OCI-LY7 (cell line): ENCODE measurements at regions not wholly inside any gene's neighbourhood (a gene's known extent, or its start where the extent isn't known, plus 50 kb on each side); places are given as distances from the start of the nearest gene placed in this dataset.

Source experiments
- BruUV-seq: library from RNA; stranded (reverse); fragments of 400-500 nt; replicated peaks from 2 replicates; lab custom pipeline; 2021; lab: Mats Ljungman, UMichigan
- CTCF ChIA-PET: fragments of 300-600 bp; sonication (Branson Sonifier 250); formaldehyde crosslinking; loops from one replicate; lab custom pipeline; 2022; ENCODE audit warnings: antibody characterized with exemption; ENCODE audit not compliant: unreplicated experiment; lab: Charles Lee
- POLR2A ChIA-PET: fragments of 300-600 bp; sonication (Branson Sonifier 250); formaldehyde crosslinking; loops from one replicate; lab custom pipeline; 2022; ENCODE audit warnings: antibody characterized with exemption; lab: Charles Lee
- DNase-seq: peaks from one replicate; pipeline ENCODE4 v3.0.0-alpha.2; 2015; ENCODE audit warnings: low spot score
- H2AFZ ChIP-seq: fragments of 200-600 bp; sonication (generic), shearing (Covaris generic); 2 replicates; pipeline ENCODE4 v1.6.1; 2014; ENCODE audit warnings: mild to moderate bottlenecking, antibody characterized with exemption, low read length, moderate library complexity
- H3K27ac ChIP-seq: fragments of 200-600 bp; sonication (generic); 2 replicates; pipeline ENCODE4 v1.5.1; 2014; ENCODE audit warnings: mixed run types, low read depth, mild to moderate bottlenecking, moderate library complexity, low read length, inconsistent platforms; ENCODE audit not compliant: poor library complexity, severe bottlenecking
- H3K36me3 ChIP-seq: fragments of 200-600 bp; sonication (generic); 2 replicates; pipeline ENCODE4 v1.6.1; 2014; ENCODE audit warnings: mild to moderate bottlenecking, antibody characterized with exemption, low read length, moderate library complexity, mixed read lengths; ENCODE audit not compliant: insufficient read depth
- H3K4me1 ChIP-seq: fragments of 200-600 bp; sonication (generic); 2 replicates; pipeline ENCODE4 v1.5.1; 2014; ENCODE audit warnings: mild to moderate bottlenecking, low read length; ENCODE audit not compliant: insufficient read depth, poor library complexity, severe bottlenecking
- H3K4me2 ChIP-seq: fragments of 200-600 bp; sonication (generic); 2 replicates; pipeline ENCODE4 v1.6.1; 2014; ENCODE audit warnings: mild to moderate bottlenecking, low read length
- H3K4me3 ChIP-seq: fragments of 200-600 bp; sonication (generic); 2 replicates; pipeline ENCODE4 v1.5.1; 2014; ENCODE audit warnings: mild to moderate bottlenecking, low read depth, low read length; ENCODE audit not compliant: poor library complexity, severe bottlenecking
- H3K79me2 ChIP-seq: fragments of 200-600 bp; sonication (generic); 2 replicates; pipeline ENCODE4 v1.6.1; 2016; ENCODE audit warnings: low read depth, mild to moderate bottlenecking, low read length, moderate library complexity, mixed read lengths; ENCODE audit not compliant: insufficient read depth
- H3K9me2 ChIP-seq: fragments of 200-600 bp; sonication (generic); 2 replicates; pipeline ENCODE4 v1.6.1; 2016; ENCODE audit warnings: mild to moderate bottlenecking, low read length, mixed read lengths; ENCODE audit not compliant: insufficient read depth
- H3K9me3 ChIP-seq: fragments of 200-600 bp; sonication (generic); 2 replicates; pipeline ENCODE4 v1.6.1; 2014; ENCODE audit warnings: mild to moderate bottlenecking, mixed run types, low read length, mixed read lengths
- H4K20me1 ChIP-seq: fragments of 200-600 bp; sonication (generic); 2 replicates; pipeline ENCODE4 v1.6.1; 2014; ENCODE audit warnings: mild to moderate bottlenecking, antibody characterized with exemption, low read length, moderate library complexity, mixed read lengths; ENCODE audit not compliant: insufficient read depth
- CTCF ChIP-seq: fragments of 200-600 bp; sonication (generic); conservative IDR thresholded peaks from 2 replicates; pipeline ENCODE4 v1.5.1; 2014; ENCODE audit warnings: mild to moderate bottlenecking, antibody characterized with exemption, low read length, moderate library complexity, mixed read lengths
- EZH2phosphoT487 ChIP-seq: fragments of 200-600 bp; sonication (generic); IDR thresholded peaks from 2 replicates; pipeline ENCODE4 v1.6.1; 2018; ENCODE audit warnings: low read depth, borderline replicate concordance, mild to moderate bottlenecking, mixed run types, antibody characterized with exemption, low read length, moderate library complexity, mixed read lengths
- intact Hi-C: fragments of 100-400 bp; cut with micrococcal nuclease; formaldehyde crosslinking; loops from one replicate; pipeline ENCODE4 v1.10.0; 2022; ENCODE audit not compliant: unreplicated experiment

DNA sequence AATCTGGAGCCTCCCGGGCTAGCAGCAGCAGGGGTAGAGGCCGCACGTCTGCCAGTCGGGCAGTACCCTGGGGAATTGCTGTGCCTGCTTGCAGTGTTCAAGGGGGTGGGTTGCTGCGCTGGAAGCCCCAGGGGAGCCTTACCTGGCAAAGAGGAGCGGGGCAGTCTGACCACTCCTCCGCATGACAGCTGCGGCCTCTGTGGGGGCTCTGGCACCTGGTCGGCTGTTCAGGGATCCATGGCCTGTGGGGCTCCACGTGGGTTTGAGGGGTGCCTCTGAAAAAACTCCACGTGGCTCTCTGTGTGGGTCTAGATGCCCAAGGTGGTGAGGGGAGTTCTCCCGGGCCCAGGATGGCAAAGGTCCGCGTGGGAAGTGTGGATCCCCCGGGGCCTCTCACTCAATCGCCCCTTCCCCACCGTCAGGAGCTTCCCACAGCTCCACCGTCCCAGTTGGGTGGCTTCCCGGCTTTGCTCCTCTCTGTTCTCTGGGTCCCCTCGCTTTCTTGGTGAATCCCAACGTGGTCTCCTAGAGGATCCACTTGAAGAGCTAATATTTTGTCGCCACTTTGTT, 184.5 kb downstream of the EFHB start:
- no TSS peak for BruUV-seq
- Histone ChIP-seq H2AFZ (no peak overlapping the region), H3K9me2 (no peaks in the 10 kb centered on the region), H4K20me1 (no peaks in the 10 kb centered on the region), H3K36me3 (no peaks in the 10 kb centered on the region), H3K9me3 (no peaks in the 10 kb centered on the region), H3K4me1 (no peaks in the 10 kb centered on the region), H3K4me2 (no peak overlapping the region), H3K79me2 (no peaks in the 10 kb centered on the region), H3K4me3 (no peak overlapping the region), H3K27ac (no peak overlapping the region)
- ChIA-PET POLR2A (interaction anchor here (0.5 kb wide), 1 partner anchor 637 kb away, joined by 3 read pairs; no protein-coding TSS in a partner anchor), CTCF (no interaction called here)
- intact Hi-C loops: no loop called here
- DNase-seq: no peak
- TF ChIP-seq EZH2phosphoT487 (no peak), CTCF (no peak)

- no peak for TF ChIP-seq CTCF
- TF ChIP-seq EZH2phosphoT487: no peak
- no peak overlapping the region for H3K27ac ChIP-seq
- H3K9me3 ChIP-seq: no peaks in the 10 kb centered on the region
- no peaks in the 10 kb centered on the region for H3K4me1 ChIP-seq
- no peaks in the 10 kb centered on the region for H4K20me1 ChIP-seq
- H2AFZ ChIP-seq: no peak overlapping the region
- intact Hi-C loops: no loop called here
- POLR2A ChIA-PET: no interaction called here
- no peaks in the 10 kb centered on the region for H3K36me3 ChIP-seq
- H3K9me2 ChIP-seq: no peaks in the 10 kb centered on the region
- H3K79me2 ChIP-seq: no peaks in the 10 kb centered on the region
- DNase-seq: no peak
- no TSS peak for BruUV-seq
- no peak overlapping the region for H3K4me2 ChIP-seq
- CTCF ChIA-PET: no interaction called here
- no peak overlapping the region for H3K4me3 ChIP-seq
Observed at GRCh38 chr3:19748782-19749447, 185.1 kb downstream of the EFHB start.

- CTCF ChIA-PET: no interaction called here
- intact Hi-C loops: no loop called here
- H3K9me3 ChIP-seq: no peaks in the 10 kb centered on the region
- no peaks in the 10 kb centered on the region for H3K9me2 ChIP-seq
- POLR2A ChIA-PET: no interaction called here
- H3K4me1 ChIP-seq: no peaks in the 10 kb centered on the region
- H3K4me3 ChIP-seq: no peak overlapping the region
- DNase-seq: no peak
- no TSS peak for BruUV-seq
- no peaks in the 10 kb centered on the region for H3K36me3 ChIP-seq
- H3K79me2 ChIP-seq: no peaks in the 10 kb centered on the region
- H3K4me2 ChIP-seq: no peak overlapping the region
- H4K20me1 ChIP-seq: no peaks in the 10 kb centered on the region
- no peak overlapping the region for H3K27ac ChIP-seq
- no peak overlapping the region for H2AFZ ChIP-seq
- TF ChIP-seq EZH2phosphoT487 (no peak), CTCF (no peak)
Observed at GRCh38 chr3:19744047-19744446, 190.0 kb downstream of the EFHB start.
